ENCODE measurements at regions not wholly inside any gene's neighbourhood (a gene's known extent, or its start where the extent isn't known, plus 50 kb on each side); places are given as distances from the start of the nearest gene placed in this dataset.

DNA sequence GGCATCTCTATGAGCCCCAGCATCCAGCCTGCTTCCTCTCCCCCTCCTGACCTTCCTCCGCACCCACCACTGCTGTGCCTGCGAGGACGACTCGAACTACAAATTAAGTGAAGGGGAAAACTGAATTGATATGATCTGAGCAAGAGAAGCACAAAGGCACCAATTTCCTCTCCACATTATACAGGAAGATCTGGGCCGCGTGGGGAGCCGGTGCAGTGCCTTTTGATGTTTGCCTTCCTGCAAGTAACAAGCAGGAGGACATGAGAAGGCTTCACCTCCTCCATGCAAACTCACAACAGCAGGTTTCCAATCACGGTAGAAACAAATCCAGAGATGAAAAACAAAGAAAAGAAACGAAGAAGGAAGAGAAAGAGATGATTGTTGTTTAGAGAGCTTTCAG, 57.8 kb upstream of the MMP2 start:
- H3K4me1 ChIP-seq (ENCODE audit: control insufficient read depth, insufficient read depth, low read length) = no peaks in the 10 kb centered on the region
- H3K36me3 ChIP-seq (ENCODE audit: control insufficient read depth, insufficient read depth, low read length) = no peaks in the 10 kb centered on the region
- H3K9me3 ChIP-seq (ENCODE audit: control insufficient read depth, insufficient read depth, low read length) = no peaks in the 10 kb centered on the region
- no peak overlapping the region for H3K27ac ChIP-seq (ENCODE audit: low read depth, low read length)
- 44% methylated on average over 3 of the region's 9 CpGs for WGBS (ENCODE audit: insufficient coverage)
- H3K4me3 ChIP-seq (ENCODE audit: low read depth, low read length) = no peak overlapping the region
- no peak for DNase-seq (ENCODE audit: low read depth in 4 of 6, low spot score in 6 of 6)
- H3K27me3 ChIP-seq (ENCODE audit: control insufficient read depth, insufficient read depth, low read length) = peaks cover 5% of the 10 kb centered on the region

DNA sequence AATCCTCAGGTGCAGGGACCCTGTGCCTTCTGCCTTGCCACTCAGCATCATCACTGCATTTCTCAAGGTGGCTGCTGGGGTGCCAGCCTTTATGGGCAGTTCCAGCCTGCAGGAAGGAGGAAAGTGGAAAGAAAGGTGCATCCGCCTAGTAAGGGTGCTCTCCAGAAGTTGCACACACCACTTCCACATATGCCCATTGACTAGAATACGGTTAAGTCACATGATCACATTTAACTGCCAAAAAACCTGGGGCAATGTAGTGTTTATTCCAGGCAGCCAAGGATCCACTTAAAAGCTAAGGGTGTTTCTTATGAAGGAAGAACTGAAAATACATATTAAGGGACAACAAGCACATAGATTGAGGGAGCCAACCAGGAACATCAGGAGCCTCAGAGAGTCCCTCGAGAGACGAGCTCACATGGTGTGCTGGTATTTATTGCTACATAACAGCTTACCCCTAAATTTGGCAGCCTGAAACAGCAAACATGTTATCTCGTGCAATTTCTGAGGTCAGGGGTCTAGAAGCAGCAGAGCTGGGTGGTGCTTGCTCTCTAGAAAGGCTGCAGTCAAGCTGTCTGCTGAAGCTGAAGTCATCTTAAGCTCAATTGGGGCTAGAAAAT, 52.0 kb upstream of the MMP2 start:
- H3K36me3 ChIP-seq (ENCODE audit: control insufficient read depth, insufficient read depth, low read length) = no peaks in the 10 kb centered on the region
- DNase-seq (ENCODE audit: low read depth in 4 of 6, low spot score in 6 of 6) = no peak
- WGBS (ENCODE audit: insufficient coverage) = 64% methylated on average over 1 of the region's 5 CpGs
- H3K27me3 ChIP-seq (ENCODE audit: control insufficient read depth, insufficient read depth, low read length) = no peaks in the 10 kb centered on the region
- H3K4me1 ChIP-seq (ENCODE audit: control insufficient read depth, insufficient read depth, low read length) = no peaks in the 10 kb centered on the region
- H3K27ac ChIP-seq (ENCODE audit: low read depth, low read length) = no peak overlapping the region
- H3K9me3 ChIP-seq (ENCODE audit: control insufficient read depth, insufficient read depth, low read length) = no peaks in the 10 kb centered on the region
- H3K4me3 ChIP-seq (ENCODE audit: low read depth, low read length) = no peak overlapping the region

All from spinal cord (tissue), 9 donors.